OCI-LY3 (cell line): ENCODE measurements at regions not wholly inside any gene's neighbourhood (a gene's known extent, or its start where the extent isn't known, plus 50 kb on each side); places are given as distances from the start of the nearest gene placed in this dataset.

ENCODE experiments used
- H2AFZ ChIP-seq: fragments of 200-600, 300-600 bp; shearing (Covaris generic); 2 replicates; pipeline ENCODE4 v1.6.0; 2014; ENCODE audit warnings: antibody characterized with exemption, low read depth, low read length
- H3K27ac ChIP-seq: fragments of 200-600, 300-600 bp; sonication (generic); 2 replicates; pipeline ENCODE4 v1.5.1; 2014; ENCODE audit warnings: mild to moderate bottlenecking, low read length, moderate library complexity, mixed read lengths
- H3K27me3 ChIP-seq: fragments of 200-600, 300-600 bp; sonication (generic); 2 replicates; pipeline ENCODE4 v1.6.1; 2014; ENCODE audit warnings: low read depth, low read length, mixed read lengths
- H3K36me3 ChIP-seq: fragments of 200-600, 300-600 bp; sonication (generic); replicated peaks from 2 replicates; pipeline ENCODE3; 2014; ENCODE audit warnings: low read depth, low read length, mixed read lengths
- H3K4me1 ChIP-seq: fragments of 300-600, 200-600 bp; sonication (generic); 2 replicates; pipeline ENCODE4 v1.6.1; 2014; ENCODE audit warnings: low read length, mixed read lengths
- H3K4me2 ChIP-seq: fragments of 200-600, 300-600 bp; sonication (generic); 2 replicates; pipeline ENCODE4 v1.6.1; 2014; ENCODE audit warnings: low read length, mixed read lengths
- H3K4me3 ChIP-seq: fragments of 300-600, 200-600 bp; sonication (generic); 2 replicates; pipeline ENCODE4 v1.5.1; 2014; ENCODE audit warnings: antibody characterized with exemption, mild to moderate bottlenecking, low read length, moderate library complexity
- H3K79me2 ChIP-seq: fragments of 300-600, 200-600 bp; shearing (Covaris generic); 2 replicates; pipeline ENCODE4 v1.6.1; 2014; ENCODE audit warnings: mild to moderate bottlenecking, low read length, mixed read lengths
- H3K9ac ChIP-seq: fragments of 300-600, 200-600 bp; shearing (Covaris generic); 2 replicates; pipeline ENCODE4 v1.6.0; 2014; ENCODE audit warnings: mild to moderate bottlenecking, low read length, moderate library complexity
- H3K9me3 ChIP-seq: fragments of 200-600, 300-600 bp; shearing (Covaris generic); 2 replicates; pipeline ENCODE4 v1.6.1; 2014; ENCODE audit warnings: low read length, mixed read lengths; ENCODE audit not compliant: insufficient read depth
- H4K20me1 ChIP-seq: fragments of 200-600, 300-600 bp; sonication (generic); 2 replicates; pipeline ENCODE4 v1.6.1; 2016; ENCODE audit warnings: low read length, mixed read lengths; ENCODE audit not compliant: insufficient read depth
- CTCF ChIP-seq: fragments of 200-600, 300-600 bp; sonication (generic); IDR thresholded peaks from 2 replicates; pipeline ENCODE4 v1.5.1; 2014; ENCODE audit warnings: antibody characterized with exemption, low read length, low read depth
- EZH2phosphoT487 ChIP-seq: fragments of 200-600 bp; shearing (Covaris generic); IDR thresholded peaks from 2 replicates; pipeline ENCODE4 v1.6.1; 2018; ENCODE audit warnings: antibody characterized with exemption, mixed run types, low read depth

- H3K4me2 ChIP-seq, result no peak overlapping the region
- TF ChIP-seq EZH2phosphoT487, result no peak
- TF ChIP-seq CTCF, result no peak
These were observed 205.7 kb upstream of the TCF21 start for GRCh38 chr6:133683308-133683580.

GRCh38 chr6:133683606-133684005 lies 205.3 kb upstream of the TCF21 start:
- H4K20me1 ChIP-seq, result no peaks in the 10 kb centered on the region
- H3K4me2 ChIP-seq, result no peak overlapping the region
- H2AFZ ChIP-seq, result no peak overlapping the region
- TF ChIP-seq EZH2phosphoT487 (no peak), CTCF (no peak)
- H3K27me3 ChIP-seq, result no peaks in the 10 kb centered on the region
- no peaks in the 10 kb centered on the region for H3K79me2 ChIP-seq
- no peaks in the 10 kb centered on the region for H3K36me3 ChIP-seq
- H3K9me3 ChIP-seq, result no peaks in the 10 kb centered on the region
- H3K27ac ChIP-seq, result no peak overlapping the region
- H3K9ac ChIP-seq, result no peak overlapping the region
- H3K4me1 ChIP-seq, result no peaks in the 10 kb centered on the region
- no peak overlapping the region for H3K4me3 ChIP-seq

More at GRCh38 chr6:133683308-133683580, 205.7 kb upstream of the TCF21 start:
- Histone ChIP-seq H3K4me3 (no peak overlapping the region), H3K9me3 (no peaks in the 10 kb centered on the region), H3K9ac (no peak overlapping the region), H4K20me1 (no peaks in the 10 kb centered on the region), H3K27me3 (no peaks in the 10 kb centered on the region), H3K4me1 (no peaks in the 10 kb centered on the region), H2AFZ (no peak overlapping the region), H3K27ac (no peak overlapping the region), H3K79me2 (no peaks in the 10 kb centered on the region), H3K36me3 (no peaks in the 10 kb centered on the region)

- TF ChIP-seq CTCF (no peak), EZH2phosphoT487 (no peak)
- Histone ChIP-seq H3K27me3 (no peaks in the 10 kb centered on the region), H4K20me1 (no peaks in the 10 kb centered on the region), H3K4me3 (no peak overlapping the region), H3K36me3 (no peaks in the 10 kb centered on the region), H2AFZ (no peak overlapping the region), H3K4me2 (no peak overlapping the region), H3K9ac (no peak overlapping the region), H3K9me3 (no peaks in the 10 kb centered on the region), H3K27ac (no peak overlapping the region), H3K4me1 (no peaks in the 10 kb centered on the region), H3K79me2 (no peaks in the 10 kb centered on the region)
These were observed 200.0 kb upstream of the TCF21 start for GRCh38 chr6:133688705-133689492.

- no peaks in the 10 kb centered on the region for H3K27me3 ChIP-seq
- H3K9ac ChIP-seq, result no peak overlapping the region
- H3K9me3 ChIP-seq, result no peaks in the 10 kb centered on the region
- H3K4me2 ChIP-seq, result no peak overlapping the region
- H4K20me1 ChIP-seq, result no peaks in the 10 kb centered on the region
- no peak overlapping the region for H3K4me3 ChIP-seq
- H3K79me2 ChIP-seq, result no peaks in the 10 kb centered on the region
- no peak overlapping the region for H3K27ac ChIP-seq
- H2AFZ ChIP-seq, result no peak overlapping the region
- no peak for TF ChIP-seq EZH2phosphoT487
- no peak for TF ChIP-seq CTCF
- H3K4me1 ChIP-seq, result no peaks in the 10 kb centered on the region
- H3K36me3 ChIP-seq, result no peaks in the 10 kb centered on the region
These were observed 199.1 kb upstream of the TCF21 start for GRCh38 chr6:133689863-133690262.
